ENCODE measurements at regions not wholly inside any gene's neighbourhood (a gene's known extent, or its start where the extent isn't known, plus 50 kb on each side); places are given as distances from the start of the nearest gene placed in this dataset.

- Mint-ChIP-seq H3K36me3 (ENCODE audit: unreplicated experiment) (no peaks in the 10 kb centered on the region), H3K4me1 (ENCODE audit: unreplicated experiment) (no peaks in the 10 kb centered on the region), H3K4me3 (ENCODE audit: unreplicated experiment) (no peak overlapping the region), H3K27ac (ENCODE audit: unreplicated experiment) (no peak overlapping the region), H3K27me3 (ENCODE audit: unreplicated experiment) (no peaks in the 10 kb centered on the region), H3K9me3 (ENCODE audit: unreplicated experiment) (no peaks in the 10 kb centered on the region)
- TF ChIP-seq, protein P1, sequence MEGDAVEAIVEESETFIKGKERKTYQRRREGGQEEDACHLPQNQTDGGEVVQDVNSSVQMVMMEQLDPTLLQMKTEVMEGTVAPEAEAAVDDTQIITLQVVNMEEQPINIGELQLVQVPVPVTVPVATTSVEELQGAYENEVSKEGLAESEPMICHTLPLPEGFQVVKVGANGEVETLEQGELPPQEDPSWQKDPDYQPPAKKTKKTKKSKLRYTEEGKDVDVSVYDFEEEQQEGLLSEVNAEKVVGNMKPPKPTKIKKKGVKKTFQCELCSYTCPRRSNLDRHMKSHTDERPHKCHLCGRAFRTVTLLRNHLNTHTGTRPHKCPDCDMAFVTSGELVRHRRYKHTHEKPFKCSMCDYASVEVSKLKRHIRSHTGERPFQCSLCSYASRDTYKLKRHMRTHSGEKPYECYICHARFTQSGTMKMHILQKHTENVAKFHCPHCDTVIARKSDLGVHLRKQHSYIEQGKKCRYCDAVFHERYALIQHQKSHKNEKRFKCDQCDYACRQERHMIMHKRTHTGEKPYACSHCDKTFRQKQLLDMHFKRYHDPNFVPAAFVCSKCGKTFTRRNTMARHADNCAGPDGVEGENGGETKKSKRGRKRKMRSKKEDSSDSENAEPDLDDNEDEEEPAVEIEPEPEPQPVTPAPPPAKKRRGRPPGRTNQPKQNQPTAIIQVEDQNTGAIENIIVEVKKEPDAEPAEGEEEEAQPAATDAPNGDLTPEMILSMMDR (IDR thresholded peaks at IDR 0.05), result no peak
- no peak for DNase-seq (ENCODE audit: extremely low spot score, unreplicated experiment)
These were observed 493.9 kb upstream of the TBX3 start for GRCh38 chr12:115177899-115178298.

DNA sequence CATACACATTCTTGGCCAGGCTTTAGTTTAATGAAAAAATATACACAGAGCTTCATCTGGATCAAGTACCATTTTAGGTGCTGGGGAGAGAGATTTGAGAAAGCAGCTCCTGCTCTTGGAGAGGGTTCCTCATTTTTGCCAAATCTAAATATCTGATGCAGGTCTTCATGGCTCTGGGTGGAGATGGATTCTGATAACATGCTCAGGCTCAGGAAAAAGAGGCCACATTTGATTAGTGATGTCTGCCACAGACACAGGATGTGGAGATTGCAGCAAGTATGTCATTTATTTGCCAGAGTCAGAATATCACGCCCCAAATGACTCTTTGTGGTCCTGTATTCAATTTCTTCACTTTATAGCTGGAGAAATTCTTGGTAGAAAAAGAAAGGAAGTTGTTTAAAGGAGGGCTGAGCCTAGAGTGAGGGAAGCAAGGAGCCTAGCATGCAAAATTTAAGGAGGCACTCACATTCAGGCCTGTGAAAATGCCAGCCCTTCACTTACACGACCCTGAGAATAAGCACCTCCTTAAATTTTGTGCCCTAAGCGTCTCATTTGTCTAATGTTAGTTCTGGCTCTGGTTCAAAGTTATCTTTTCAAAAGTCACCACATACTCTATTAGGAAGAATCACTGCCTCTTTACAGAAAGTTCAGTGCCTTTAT is 492.9 kb upstream of the TBX3 start:
- DNase-seq (ENCODE audit: extremely low spot score, unreplicated experiment), result no peak
- H3K9me3 Mint-ChIP-seq (ENCODE audit: unreplicated experiment), result no peaks in the 10 kb centered on the region

GRCh38 chr12:115174920-115175319 is 490.9 kb upstream of the TBX3 start:
- H3K9me3 Mint-ChIP-seq (ENCODE audit: unreplicated experiment), result no peaks in the 10 kb centered on the region
- DNase-seq (ENCODE audit: extremely low spot score, unreplicated experiment), result no peak
- H3K27ac Mint-ChIP-seq (ENCODE audit: unreplicated experiment), result no peak overlapping the region
- no peaks in the 10 kb centered on the region for H3K27me3 Mint-ChIP-seq (ENCODE audit: unreplicated experiment)
- TF ChIP-seq, protein P1 (IDR thresholded peaks at IDR 0.05), result no peak
- H3K4me3 Mint-ChIP-seq (ENCODE audit: unreplicated experiment), result no peak overlapping the region
- H3K36me3 Mint-ChIP-seq (ENCODE audit: unreplicated experiment), result no peaks in the 10 kb centered on the region
- no peaks in the 10 kb centered on the region for H3K4me1 Mint-ChIP-seq (ENCODE audit: unreplicated experiment)

More for the DNA sequence above, 492.9 kb upstream of the TBX3 start:
- TF ChIP-seq, protein P1 (IDR thresholded peaks at IDR 0.05), result no peak
- H3K27me3 Mint-ChIP-seq (ENCODE audit: unreplicated experiment), result no peaks in the 10 kb centered on the region
- H3K27ac Mint-ChIP-seq (ENCODE audit: unreplicated experiment), result no peak overlapping the region
- H3K4me1 Mint-ChIP-seq (ENCODE audit: unreplicated experiment), result no peaks in the 10 kb centered on the region
- H3K4me3 Mint-ChIP-seq (ENCODE audit: unreplicated experiment), result no peak overlapping the region
- no peaks in the 10 kb centered on the region for H3K36me3 Mint-ChIP-seq (ENCODE audit: unreplicated experiment)

- Mint-ChIP-seq H3K9me3 (ENCODE audit: unreplicated experiment) (no peaks in the 10 kb centered on the region), H3K27ac (ENCODE audit: unreplicated experiment) (no peak overlapping the region), H3K4me1 (ENCODE audit: unreplicated experiment) (no peaks in the 10 kb centered on the region), H3K36me3 (ENCODE audit: unreplicated experiment) (no peaks in the 10 kb centered on the region), H3K4me3 (ENCODE audit: unreplicated experiment) (no peak overlapping the region), H3K27me3 (ENCODE audit: unreplicated experiment) (peaks cover 2% of the 10 kb centered on the region)
- no peak for DNase-seq (ENCODE audit: extremely low spot score, unreplicated experiment)
- TF ChIP-seq, protein P1 (IDR thresholded peaks at IDR 0.05), result no peak
These were observed 488.5 kb upstream of the TBX3 start for GRCh38 chr12:115172521-115172920.

DNA sequence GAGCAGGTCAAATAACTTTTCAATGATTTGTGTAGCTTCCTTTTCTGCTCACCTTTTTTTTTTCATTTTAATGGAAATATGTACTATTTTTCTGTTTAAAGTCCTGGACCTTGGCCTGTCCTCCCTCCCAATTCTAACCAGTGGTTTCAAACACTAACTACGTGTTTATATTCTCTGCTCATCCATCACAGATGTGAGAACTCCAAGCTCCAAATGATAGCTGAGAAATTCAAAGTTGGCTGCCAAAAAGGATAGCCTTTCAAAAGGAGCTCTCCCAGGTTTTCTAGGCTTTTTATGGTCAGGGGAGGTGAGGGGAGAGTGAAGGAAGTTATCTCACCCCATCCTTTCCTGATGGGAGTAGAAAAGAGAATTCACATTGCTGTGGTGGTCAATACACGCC is 486.0 kb upstream of the TBX3 start:
- TF ChIP-seq, protein P1 (IDR thresholded peaks at IDR 0.05), result no peak
- peaks cover 2% of the 10 kb centered on the region for H3K27me3 Mint-ChIP-seq (ENCODE audit: unreplicated experiment)
- H3K36me3 Mint-ChIP-seq (ENCODE audit: unreplicated experiment), result no peaks in the 10 kb centered on the region

More for the DNA sequence above, 486.0 kb upstream of the TBX3 start:
- Mint-ChIP-seq H3K4me1 (ENCODE audit: unreplicated experiment) (no peaks in the 10 kb centered on the region), H3K4me3 (ENCODE audit: unreplicated experiment) (no peak overlapping the region), H3K9me3 (ENCODE audit: unreplicated experiment) (no peaks in the 10 kb centered on the region), H3K27ac (ENCODE audit: unreplicated experiment) (no peak overlapping the region)
- no peak for DNase-seq (ENCODE audit: extremely low spot score, unreplicated experiment)
